Ishikawa (cell line): ENCODE measurements at regions not wholly inside any gene's neighbourhood (a gene's known extent, or its start where the extent isn't known, plus 50 kb on each side); places are given as distances from the start of the nearest gene placed in this dataset.

Experiments used
- CEBPB ChIP-seq: IDR thresholded peaks from 2 replicates; pipeline ENCODE4 v1.6.1; 2012
- CREB1 ChIP-seq: IDR thresholded peaks from 2 replicates; pipeline ENCODE4 v1.6.1; 2012; ENCODE audit warnings: low read depth
- EGR1 ChIP-seq: IDR thresholded peaks from 2 replicates; pipeline ENCODE4 v1.6.1; 2012
- EP300 ChIP-seq: IDR thresholded peaks from 2 replicates; pipeline ENCODE4 v1.6.1; 2012; ENCODE audit warnings: borderline replicate concordance
- FOXM1 ChIP-seq: IDR thresholded peaks from 2 replicates; pipeline ENCODE4 v1.6.1; 2012; ENCODE audit warnings: low read depth, borderline replicate concordance
- MAX ChIP-seq: IDR thresholded peaks from 2 replicates; pipeline ENCODE4 v1.6.1; 2012
- NFIC ChIP-seq: IDR thresholded peaks from 2 replicates; pipeline ENCODE4 v1.6.1; 2012
- RAD21 ChIP-seq: IDR thresholded peaks from 2 replicates; pipeline ENCODE4 v1.6.1; 2012; ENCODE audit warnings: low read depth
- REST ChIP-seq: IDR thresholded peaks from 2 replicates; pipeline ENCODE4 v1.6.1; 2012; ENCODE audit warnings: low read depth, mild to moderate bottlenecking
- TAF1 ChIP-seq: IDR thresholded peaks from 2 replicates; pipeline ENCODE4 v1.6.1; 2012; ENCODE audit warnings: low read depth, mild to moderate bottlenecking
- TEAD4 ChIP-seq: IDR thresholded peaks from 2 replicates; pipeline ENCODE4 v1.6.1; 2012
- USF1 ChIP-seq: IDR thresholded peaks from 2 replicates; pipeline ENCODE4 v1.6.1; 2012
- YY1 ChIP-seq: IDR thresholded peaks from 2 replicates; pipeline ENCODE4 v1.6.1; 2012; ENCODE audit warnings: low read depth
- ZBTB7A ChIP-seq: IDR thresholded peaks from 2 replicates; pipeline ENCODE4 v1.6.1; 2012; ENCODE audit warnings: low read depth

- TF ChIP-seq EP300 (no peak), TAF1 (no peak), REST (no peak), ZBTB7A (no peak), EGR1 (no peak), TEAD4 (no peak), YY1 (no peak), CREB1 (no peak), RAD21 (no peak), FOXM1 (no peak), USF1 (no peak), MAX (no peak), CEBPB (no peak), NFIC (no peak)
Measured at GRCh38 chr12:42749239-42749638, 159.7 kb upstream of the PRICKLE1 start.
